ENCODE measurements at regions not wholly inside any gene's neighbourhood (a gene's known extent, or its start where the extent isn't known, plus 50 kb on each side); places are given as distances from the start of the nearest gene placed in this dataset.

DNA sequence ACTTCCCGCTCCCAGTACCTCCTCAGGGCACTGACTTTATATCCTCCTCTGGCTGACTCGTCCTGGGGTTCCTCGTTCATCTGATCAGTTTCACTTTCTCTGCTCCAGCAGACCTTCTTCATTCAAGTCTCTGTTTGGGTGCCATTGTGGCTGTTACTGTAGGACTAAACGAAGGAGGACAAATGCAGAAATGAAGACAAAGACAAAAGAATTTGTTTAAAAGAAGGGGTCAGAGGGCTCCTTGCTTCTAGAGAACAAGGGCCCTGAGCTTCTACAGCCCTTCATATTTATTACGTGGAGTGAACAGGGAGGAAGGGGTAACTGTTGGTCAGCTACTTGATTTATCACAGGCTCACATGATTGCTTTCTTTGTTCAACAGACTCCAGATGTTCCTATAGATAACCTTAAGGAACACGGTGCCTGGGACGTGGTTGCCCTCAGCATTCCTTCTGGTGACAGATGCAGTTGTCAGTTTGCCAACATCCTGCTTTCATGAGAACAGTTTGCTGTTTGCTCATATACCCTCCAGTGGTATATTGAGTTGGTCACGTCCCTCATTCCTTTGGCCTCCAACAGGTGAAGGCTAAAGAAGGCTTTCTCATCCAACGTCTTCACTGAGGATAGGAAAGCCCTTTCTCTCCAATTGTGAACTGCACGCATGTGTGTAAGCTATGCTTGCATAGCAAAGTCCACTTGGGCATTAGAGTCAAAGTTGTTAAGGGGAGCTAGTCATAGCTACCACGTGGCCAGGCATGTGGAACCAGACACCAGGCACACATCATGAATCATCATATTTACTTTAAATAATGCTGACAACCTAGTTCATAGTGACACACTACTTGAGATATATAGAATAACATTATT lies 69.1 kb upstream of the BTN3A2 start:
- DNase-seq, result no peak

DNA sequence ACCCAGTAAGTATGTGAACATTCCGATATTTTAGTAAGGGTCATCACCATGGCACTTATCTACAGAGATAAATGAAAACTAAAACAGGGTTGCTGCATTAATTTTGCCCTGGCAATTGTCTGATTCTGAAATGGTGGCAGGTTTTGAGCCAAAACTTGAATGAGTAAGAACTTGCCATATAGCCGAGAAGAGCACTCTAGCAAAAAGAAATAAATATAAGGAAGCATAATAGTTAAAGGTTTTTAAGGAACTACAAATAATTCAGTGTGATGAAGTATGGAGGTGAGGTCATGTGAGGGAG lies 68.5 kb upstream of the BTN3A2 start:
- no peak for DNase-seq

DNA sequence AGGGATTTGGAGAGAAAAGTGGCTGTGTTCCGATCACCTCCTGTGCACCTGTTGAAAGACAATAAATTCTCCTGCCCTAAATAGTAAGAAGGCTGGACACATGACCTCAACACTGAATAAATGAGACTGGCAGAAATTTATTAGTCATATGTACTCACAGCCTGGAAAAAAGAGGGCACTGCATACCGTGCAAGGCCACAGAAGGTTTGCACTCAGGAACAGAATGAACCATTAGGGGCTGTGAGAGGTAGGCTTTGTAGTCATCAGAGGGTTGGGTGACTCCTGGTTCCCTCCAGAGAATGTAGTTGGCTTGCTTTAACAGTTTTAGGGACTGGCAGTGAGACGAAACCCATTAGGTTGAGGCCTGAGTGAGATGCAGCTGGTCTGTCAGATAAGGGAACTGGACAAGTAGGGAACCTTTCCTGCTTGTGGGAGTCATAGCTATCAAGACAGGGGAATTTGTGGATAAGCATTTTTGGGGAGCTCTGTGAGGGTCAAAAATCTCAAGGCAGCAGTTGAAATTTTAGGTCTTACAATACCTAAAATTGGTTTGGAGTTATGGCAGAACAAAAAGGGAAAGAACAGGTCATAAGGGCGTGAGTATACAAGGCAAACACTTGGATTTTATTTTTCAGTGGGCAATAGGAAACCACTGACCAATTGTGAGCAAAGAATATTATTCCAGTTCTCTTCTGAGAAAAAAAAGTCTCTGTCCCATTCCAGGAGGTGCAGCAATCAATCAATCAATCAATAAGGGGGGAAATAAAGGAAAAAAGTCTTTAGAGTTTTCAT lies 67.9 kb upstream of the BTN3A2 start:
- no peak for DNase-seq

DNA sequence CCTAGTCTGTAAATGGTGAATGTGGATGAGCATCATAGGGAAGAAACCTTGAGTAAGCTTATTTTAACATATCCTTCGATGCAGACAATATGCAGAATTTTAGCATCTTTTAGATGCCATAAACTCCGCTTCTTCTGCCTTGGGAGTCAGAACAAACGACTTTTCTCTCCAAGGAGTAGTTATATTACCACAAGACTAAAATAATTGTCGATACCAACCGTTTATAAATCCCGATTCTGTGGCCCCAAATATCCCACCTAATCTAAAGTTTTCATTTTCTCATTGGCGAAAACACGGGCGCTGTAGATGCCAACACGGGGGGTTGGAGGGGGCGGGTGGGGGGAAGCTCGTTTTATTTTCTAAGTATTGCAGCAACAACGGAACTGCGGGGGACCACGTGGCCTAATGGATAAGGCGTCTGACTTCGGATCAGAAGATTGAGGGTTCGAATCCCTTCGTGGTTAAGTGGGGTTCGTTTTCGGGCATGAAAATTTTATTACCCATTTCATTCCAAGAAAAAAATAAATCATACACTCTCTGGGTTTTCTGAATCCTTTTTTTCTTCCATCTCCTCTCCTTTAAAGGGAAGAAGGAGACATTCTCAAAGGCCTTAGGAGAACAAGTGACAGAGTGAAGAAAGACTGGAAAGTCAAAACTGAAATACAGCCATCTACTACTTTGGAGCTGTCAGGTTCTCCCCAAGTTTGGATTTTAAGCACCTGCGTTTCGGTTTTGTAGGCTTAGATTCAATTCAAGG lies 65.5 kb upstream of the BTN3A2 start:
- DNase-seq, result no peak

DNA sequence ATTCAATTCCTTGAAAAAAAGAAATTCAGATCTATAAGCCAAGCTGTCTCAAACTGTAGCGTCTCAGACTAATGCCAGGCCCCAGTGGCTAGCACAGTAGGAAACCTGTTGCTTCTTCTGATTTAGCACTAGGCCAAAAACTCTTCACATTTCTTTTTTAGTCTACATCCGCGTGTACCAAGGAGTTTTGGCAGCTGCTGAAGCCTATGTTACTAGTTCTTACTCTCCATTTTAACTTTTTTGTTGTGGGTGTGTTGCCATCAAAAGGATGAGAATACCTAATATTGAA lies 65.0 kb upstream of the BTN3A2 start:
- DNase-seq, result no peak

DNA sequence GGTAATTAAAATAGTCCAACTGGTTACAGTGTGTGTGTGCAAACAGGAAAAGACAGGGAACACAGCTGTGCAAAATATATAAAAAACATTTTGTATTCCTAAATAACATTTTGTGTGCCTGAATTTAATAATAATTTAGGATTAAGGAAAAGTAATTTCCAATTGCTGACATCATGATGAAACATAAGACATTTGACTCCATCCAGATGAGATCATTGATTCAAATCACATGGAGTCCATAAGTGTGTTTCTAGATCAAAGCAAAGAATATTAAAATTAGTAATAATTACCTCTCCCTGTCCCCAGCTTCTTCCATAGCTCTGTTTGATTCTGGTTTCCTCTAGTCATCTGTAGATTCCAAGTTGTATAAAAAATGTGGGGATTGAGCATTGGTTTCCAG lies 64.6 kb upstream of the BTN3A2 start:
- no peak for DNase-seq

DNA sequence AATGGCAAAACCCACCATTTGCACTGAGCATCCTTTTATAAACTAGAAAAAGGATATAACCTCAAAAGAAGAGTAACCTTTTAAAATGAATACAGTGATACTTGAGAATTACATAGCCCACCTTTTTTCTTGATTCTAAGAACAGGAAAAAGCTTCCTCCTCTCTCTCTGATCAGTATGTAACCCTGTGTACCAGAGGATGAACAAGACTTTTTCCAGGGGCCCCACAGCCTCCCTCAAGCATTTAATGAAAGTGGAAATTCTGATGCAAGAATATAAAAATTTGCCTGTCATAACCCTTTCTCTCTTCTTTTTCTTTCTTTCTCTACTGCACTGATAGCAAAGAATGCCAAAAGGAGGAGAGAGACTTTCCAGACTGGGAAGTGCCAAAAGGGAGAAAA lies 64.2 kb upstream of the BTN3A2 start:
- DNase-seq, result no peak

DNA sequence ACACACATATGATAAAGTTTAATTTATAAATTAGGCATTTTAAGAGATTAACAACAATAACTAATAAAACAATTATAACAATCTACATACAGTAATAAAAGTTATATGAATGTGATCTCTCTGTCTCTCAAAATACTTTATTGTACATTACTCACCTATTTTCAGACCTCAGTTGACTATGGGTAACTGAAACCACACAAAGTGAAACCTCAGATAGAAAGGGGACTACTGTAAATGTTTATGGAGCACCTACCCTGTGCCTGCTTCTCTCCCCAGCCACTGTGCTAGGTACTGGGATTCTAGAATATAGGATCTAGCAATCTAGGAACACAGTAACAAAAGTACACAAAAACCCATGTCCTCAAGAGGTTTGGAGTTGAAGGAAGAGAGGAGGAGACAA lies 63.4 kb upstream of the BTN3A2 start:
- DNase-seq, result no peak

DNA sequence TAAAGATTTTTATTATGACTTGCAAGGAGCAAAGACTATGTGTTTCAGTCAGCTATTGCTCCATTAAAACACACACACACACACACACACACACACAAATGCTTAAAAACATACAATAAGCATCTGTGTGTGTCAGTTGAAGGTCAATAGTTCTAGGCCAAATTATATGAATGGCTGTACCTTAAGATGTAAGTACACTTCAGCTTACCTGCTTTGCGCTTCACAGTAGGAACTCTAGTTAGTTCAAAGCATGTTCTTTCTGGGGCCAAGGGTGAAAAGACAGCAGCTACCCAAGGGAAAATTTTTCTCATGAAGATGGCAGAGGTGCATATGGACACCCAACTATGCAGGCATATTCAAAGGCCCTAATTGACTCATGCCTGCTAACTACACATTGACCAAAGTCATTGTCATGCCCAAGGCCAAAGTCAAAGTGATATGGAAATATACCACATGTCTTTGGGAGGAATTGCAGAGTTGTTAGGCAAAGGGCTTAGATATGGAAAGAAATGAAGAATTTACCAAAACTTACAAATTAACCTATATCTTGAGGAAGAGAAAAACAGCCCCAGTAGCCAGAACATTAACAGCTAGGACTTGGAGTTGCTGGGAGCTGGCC lies 61.9 kb upstream of the BTN3A2 start:
- no peak for DNase-seq

DNA sequence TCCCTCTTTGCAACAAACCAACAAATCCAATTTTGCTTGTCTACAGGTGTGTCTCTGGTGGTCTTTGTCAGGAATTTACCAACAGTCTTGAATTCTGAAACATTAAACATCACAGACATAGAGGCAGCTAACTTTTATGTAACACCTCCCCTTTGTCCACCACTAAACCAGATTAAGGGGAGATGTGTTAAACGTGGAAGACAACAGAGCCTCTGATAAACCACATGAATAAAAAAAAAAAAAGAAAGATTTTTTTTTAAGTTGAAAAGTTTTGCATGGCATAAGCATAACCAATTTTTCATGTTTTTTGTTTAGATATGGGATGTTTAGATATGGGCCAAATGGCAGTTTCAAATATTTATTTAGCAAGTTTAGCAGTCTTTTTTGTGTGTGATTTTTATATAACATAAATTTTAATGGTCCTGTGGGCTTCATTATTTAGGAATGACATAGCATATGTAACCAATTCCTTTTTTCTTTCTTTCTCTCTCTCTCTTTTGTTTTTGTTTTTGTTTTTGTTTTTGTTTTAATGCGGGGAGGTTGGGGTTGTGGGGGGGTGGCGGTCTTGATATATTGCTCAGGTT lies 60.7 kb upstream of the BTN3A2 start:
- no peak for DNase-seq

DNA sequence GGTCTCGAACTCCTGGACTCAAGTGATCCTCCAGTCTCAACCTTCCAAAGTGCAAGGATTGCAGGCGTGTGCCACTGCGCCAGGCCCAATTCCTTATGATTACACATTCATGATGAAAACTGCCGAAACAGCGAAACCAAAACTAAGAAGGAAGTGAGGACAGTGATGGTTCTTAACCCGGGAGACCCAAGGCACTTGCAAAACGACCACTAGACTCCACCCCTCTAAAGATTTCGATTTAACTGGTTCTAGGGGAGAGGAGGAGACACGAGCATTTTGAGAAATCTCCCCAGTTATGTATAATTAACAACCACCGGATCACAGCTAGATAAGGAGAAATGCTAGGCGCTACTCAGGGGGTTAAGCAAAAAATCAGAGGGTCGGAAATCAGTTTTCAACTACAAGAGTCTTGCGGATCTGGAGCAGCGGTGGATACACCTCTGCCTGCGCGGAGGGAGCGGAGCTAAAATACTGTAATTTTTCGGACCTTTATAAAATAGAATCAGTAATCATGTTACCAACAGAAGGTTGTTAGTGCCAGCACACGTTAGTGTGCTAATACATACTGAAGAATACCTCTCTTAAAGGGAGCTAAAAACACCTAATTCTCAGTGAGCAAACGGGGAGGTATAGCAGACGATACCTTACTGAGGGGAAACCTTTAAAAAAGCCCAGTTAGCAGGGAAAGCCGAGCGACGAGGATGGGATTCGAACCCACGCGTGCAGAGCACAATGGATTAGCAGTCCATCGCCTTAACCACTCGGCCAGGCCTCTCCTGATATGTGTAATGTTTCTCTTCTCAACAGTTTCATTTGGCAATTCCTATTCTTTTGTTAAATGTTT lies 60.0 kb upstream of the BTN3A2 start:
- DNase-seq, result peak; percentile 57 to 69

DNA sequence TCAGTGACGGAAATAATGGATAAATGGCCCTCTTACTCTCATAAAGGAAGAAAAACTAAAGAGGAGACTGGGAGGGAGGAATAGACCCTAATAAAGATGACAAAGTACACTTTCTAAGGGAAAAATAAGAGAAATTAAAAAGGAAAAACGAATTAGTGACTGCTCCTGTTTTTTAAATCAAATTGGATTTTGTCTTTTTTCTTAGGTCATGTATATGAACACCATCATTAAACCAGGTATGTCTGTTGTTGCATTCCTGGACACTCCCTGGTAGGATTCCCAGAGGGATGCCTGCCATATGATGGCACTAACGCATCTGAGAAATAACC lies 59.4 kb upstream of the BTN3A2 start:
- DNase-seq, result no peak

DNA sequence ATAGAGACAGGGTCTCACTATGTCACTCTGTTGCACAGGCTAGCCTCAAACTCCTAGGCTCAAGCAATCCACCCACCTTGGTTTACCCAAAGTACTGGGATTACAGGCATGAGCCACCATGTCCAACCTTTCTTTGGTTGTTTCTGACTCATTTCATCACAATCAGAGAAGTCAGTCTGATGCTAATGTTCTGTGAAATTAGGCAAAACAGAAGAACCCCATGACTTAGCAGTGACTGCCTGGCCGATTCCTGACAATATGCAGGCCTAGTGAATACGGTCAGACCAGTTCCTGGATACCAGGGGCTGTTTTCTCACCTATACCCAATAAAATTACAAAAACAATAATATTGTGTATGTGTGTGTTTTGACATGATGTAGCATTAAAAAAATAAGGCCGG lies 58.8 kb upstream of the BTN3A2 start:
- no peak for DNase-seq

DNA sequence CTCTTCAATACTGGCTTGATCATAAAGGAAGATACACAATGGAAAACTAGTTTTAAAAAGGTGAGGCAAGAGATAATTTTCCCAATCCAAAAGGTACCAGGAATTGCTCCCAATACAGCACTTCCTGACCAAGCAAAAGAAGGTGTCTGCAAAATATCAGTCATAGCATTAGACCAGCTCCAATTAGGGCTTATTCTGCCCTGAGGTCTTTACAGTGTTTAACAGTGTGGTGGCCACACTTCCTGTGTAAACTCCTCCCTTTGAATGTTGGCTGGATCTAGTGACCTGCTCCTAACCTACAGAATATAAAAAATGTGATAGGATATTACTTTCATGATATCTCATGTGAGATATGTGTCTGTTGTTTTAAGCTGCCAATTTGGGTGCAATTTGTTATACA lies 57.1 kb upstream of the BTN3A2 start:
- no peak for DNase-seq

DNA sequence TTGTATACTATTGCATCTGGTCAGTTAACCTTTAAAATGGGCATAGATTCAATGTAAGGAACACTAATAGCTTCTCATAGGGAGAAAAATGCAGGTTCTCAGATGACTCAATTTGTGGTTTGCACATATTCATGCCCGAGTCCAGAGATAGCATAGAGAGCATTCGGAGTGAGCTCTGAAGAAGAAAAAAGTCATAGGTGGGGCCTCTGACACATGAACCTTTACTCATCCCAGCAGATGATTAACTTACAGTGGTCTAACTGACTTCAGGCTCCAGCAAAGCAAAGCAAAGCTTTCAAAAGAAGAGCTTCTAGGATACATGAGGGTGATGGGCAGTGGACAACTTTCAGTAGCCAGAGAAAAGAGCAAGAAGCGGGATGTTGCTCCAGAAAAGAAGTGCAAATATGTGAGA lies 55.3 kb upstream of the BTN3A2 start:
- DNase-seq, result no peak

DNA sequence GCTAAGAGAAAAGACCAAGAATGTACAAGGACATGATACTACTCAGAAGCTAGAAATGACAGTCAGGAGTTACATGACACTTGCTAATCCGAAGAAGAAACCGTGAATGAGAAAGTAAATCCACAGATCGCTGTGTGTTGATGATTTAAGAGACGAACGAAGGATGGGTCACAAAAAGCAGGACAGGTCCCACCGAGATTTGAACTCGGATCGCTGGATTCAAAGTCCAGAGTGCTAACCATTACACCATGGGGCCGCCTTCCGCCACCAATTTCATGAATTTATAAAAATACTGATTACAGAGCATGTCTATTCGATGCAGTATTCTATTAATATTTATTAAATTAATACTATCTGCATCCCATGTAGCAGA lies 54.0 kb upstream of the BTN3A2 start:
- peak in 1 of 2 donors; percentile 28 for DNase-seq

DNA sequence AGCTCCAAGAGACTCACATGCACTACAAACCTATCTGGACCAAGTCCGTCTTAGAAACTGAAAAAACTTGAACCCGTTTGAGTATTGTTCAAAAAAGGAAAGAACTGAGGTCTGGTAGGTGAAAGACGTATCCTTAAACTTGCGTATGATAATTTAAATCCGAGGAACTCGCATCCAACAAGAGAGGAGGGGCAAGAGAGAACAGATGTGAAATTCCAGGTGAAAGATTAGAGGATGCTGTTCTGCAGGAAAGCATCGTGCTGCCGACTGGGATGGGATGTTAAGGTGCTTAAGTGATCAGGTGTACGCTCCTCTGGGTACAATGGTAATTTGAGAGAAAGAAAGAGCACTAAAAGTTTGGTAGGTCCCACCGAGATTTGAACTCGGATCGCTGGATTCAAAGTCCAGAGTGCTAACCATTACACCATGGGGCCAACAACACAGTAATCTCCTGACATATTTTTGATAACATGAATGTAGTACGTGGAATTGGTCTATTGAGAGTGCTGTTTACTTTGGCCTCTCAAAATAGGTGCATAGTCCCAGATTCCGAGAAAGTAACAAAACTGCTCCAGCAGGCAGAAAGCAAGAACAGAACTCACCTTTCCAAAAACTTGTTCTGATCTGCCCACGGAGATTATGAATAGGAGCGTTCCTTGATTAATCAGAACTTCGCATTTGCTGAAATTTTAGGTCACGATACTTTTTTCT lies 53.5 kb upstream of the BTN3A2 start:
- peak; percentile 44 to 57 for DNase-seq

DNA sequence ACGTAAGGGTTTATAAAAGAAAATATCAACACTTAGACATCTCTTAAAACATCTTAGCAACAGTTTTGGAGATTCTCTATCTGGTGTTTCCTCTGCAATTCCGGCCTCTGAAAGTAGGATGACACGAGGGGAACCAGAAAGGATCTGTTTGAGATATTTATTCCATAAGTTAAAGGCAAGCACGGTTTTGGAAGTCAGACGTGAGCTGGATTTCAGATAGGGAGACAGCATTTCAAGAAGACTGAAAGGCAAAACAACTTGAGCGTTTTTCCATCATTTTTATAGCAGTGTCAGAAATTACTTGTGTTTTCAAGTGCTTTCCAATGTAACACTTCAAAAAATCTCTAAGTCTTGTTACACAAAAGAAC lies 52.9 kb upstream of the BTN3A2 start:
- DNase-seq, result no peak

DNA sequence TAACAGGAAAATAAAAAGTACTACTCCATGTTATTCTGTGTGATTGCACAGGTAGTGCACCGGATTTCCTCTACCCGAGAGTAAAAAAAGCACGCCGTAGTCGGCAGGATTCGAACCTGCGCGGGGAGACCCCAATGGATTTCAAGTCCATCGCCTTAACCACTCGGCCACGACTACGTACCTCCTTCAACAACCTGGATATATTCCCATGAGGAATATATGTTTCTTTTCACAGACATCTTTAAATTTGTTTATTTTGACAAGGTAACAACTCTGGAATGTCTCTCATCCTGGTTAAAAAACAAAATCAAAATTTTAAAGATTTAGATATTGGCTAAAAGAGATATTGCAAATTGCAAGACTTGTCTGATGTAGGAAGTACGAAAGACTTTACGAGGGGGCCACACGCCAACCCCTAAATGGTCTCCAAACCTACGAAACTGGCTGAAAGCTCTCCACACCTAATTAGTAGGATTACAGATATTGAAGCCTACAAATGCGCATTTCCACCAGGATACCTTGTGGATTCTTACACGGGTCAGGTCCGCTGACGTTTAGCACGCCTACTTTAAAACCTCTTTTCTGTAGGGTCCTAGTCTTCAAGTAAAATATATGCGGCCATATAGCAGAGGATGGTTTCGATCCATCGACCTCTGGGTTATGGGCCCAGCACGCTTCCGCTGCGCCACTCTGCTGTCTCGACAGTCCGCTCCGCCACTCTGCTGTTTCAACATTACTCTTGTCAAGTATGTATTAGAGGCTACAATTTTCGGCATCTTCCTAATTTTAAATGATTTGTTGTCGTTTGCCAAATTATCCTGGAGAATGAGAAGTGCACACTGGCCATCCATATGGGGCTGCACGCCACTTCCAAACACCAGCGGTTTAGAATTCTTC lies 52.2 kb upstream of the BTN3A2 start:
- DNase-seq, result peak; percentile 80 to 88
